ENCODE measurements at regions not wholly inside any gene's neighbourhood (a gene's known extent, or its start where the extent isn't known, plus 50 kb on each side); places are given as distances from the start of the nearest gene placed in this dataset.

DNA sequence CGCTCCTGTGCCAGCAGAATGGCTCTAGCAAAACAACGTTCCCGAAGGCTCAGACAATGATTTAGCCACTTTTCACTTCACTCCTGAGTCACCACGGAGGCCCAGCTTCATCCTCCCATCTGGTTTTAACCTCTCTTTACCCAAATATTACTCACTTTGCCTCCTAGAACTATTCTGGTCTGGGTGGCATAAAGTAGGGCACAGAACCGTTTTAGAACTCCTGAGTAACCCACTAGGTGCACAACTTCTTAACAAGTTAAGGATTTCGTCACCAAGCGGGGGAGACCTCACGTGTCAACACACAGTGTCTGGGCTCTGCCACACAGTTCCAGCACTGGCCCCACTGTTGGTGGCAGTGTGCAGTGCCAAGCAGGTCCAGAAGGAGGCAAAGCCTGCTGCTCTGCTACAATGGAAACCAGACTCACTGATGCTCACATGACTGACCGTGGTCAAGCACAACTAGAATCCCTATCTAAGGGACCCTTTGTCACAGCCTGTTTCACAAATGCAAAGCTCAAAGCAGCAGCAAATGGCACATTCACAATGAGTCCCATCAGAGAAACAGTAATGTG, 121.7 kb downstream of the SIPA1L2 start:
- no peak; the same call in 1 of the 2 replicates for ATAC-seq
- no peaks in the 10 kb centered on the region for H4K20me1 ChIP-seq (ENCODE audit: low read length)
- intact Hi-C loops (cut with micrococcal nuclease): no loop called here
- DNase-seq: peak; percentile 14
- peaks cover 3% of the 10 kb centered on the region for H3F3A ChIP-seq (ENCODE audit: low read length, unreplicated experiment)
- POLR2A ChIA-PET (ENCODE audit: unreplicated experiment): no interaction called here
- TF ChIP-seq EZH2phosphoT487 (IDR thresholded peaks at IDR 0.05; ENCODE audit: borderline replicate concordance, low read length) (no peak), EZH2 (IDR thresholded peaks at IDR 0.05; ENCODE audit: low read length, unreplicated experiment) (no peak)
- TF ChIP-seq, protein P1, sequence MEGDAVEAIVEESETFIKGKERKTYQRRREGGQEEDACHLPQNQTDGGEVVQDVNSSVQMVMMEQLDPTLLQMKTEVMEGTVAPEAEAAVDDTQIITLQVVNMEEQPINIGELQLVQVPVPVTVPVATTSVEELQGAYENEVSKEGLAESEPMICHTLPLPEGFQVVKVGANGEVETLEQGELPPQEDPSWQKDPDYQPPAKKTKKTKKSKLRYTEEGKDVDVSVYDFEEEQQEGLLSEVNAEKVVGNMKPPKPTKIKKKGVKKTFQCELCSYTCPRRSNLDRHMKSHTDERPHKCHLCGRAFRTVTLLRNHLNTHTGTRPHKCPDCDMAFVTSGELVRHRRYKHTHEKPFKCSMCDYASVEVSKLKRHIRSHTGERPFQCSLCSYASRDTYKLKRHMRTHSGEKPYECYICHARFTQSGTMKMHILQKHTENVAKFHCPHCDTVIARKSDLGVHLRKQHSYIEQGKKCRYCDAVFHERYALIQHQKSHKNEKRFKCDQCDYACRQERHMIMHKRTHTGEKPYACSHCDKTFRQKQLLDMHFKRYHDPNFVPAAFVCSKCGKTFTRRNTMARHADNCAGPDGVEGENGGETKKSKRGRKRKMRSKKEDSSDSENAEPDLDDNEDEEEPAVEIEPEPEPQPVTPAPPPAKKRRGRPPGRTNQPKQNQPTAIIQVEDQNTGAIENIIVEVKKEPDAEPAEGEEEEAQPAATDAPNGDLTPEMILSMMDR (conservative IDR thresholded peaks at IDR 0.05; ENCODE audit: low read depth, low read length): peak; percentile 43; the same call in 1 of the 2 replicates
- peaks cover 18% of the 10 kb centered on the region for H3K4me1 ChIP-seq (ENCODE audit: insufficient read depth, low read length)
- no peak overlapping the region for H2AFZ ChIP-seq (ENCODE audit: low read length)
- H3K9me2 ChIP-seq (replicated peaks; ENCODE audit: low read length): no peaks in the 10 kb centered on the region
- H3K4me2 ChIP-seq (ENCODE audit: low read length): no peak overlapping the region
- no peak overlapping the region for H3K4me3 ChIP-seq (ENCODE audit: low read length)
- no peaks in the 10 kb centered on the region for H3K36me3 ChIP-seq (ENCODE audit: low read depth, low read length)
- no peak overlapping the region for H3K9ac ChIP-seq (ENCODE audit: low read length)
- CTCF ChIA-PET: interaction anchor here (0.7 kb wide), 1 partner anchor 16 kb away, joined by 4 read pairs; no protein-coding TSS in a partner anchor
- H3K9me3 ChIP-seq (ENCODE audit: low read length): no peaks in the 10 kb centered on the region
- H3K27ac ChIP-seq (ENCODE audit: low read length): no peak overlapping the region
- BruUV-seq (replicated peaks): no TSS peak
- peaks cover 7% of the 10 kb centered on the region; the same call in 1 of the 2 replicates for H3K79me2 ChIP-seq (ENCODE audit: low read length)
- H3K27me3 ChIP-seq (ENCODE audit: low read length): no peaks in the 10 kb centered on the region

DNA sequence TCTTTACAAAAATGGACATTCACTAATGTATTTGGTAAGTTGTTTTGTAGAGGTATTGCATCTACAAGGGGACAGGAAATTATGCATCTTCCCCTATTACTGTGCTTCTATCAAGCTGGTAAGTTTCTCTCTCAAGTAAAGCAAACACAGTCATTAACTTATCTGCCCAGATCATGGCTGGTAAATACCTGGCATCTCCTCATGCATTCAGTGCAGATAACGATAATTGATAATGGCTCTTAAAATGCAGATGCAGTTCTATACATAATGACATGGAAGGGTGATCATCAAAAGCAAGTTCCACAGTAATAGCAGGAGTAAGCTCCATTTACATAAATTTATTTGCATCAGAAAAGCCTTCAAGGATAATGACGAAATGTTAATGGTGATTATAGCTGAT, 122.4 kb downstream of the SIPA1L2 start:
- peaks cover 3% of the 10 kb centered on the region for H3F3A ChIP-seq (ENCODE audit: low read length, unreplicated experiment)
- H3K4me1 ChIP-seq (ENCODE audit: insufficient read depth, low read length): peaks cover 18% of the 10 kb centered on the region
- H4K20me1 ChIP-seq (ENCODE audit: low read length): no peaks in the 10 kb centered on the region
- H3K27me3 ChIP-seq (ENCODE audit: low read length): no peaks in the 10 kb centered on the region
- H3K4me3 ChIP-seq (ENCODE audit: low read length): no peak overlapping the region
- peaks cover 7% of the 10 kb centered on the region; the same call in 1 of the 2 replicates for H3K79me2 ChIP-seq (ENCODE audit: low read length)
- H3K9ac ChIP-seq (ENCODE audit: low read length): no peak overlapping the region
- H3K9me2 ChIP-seq (replicated peaks; ENCODE audit: low read length): no peaks in the 10 kb centered on the region
- no peak overlapping the region for H2AFZ ChIP-seq (ENCODE audit: low read length)
- H3K36me3 ChIP-seq (ENCODE audit: low read depth, low read length): no peaks in the 10 kb centered on the region
- H3K9me3 ChIP-seq (ENCODE audit: low read length): no peaks in the 10 kb centered on the region
- no TSS peak for BruUV-seq (replicated peaks)
- no peak for TF ChIP-seq EZH2 (IDR thresholded peaks at IDR 0.05; ENCODE audit: low read length, unreplicated experiment)
- TF ChIP-seq, protein P1 (conservative IDR thresholded peaks at IDR 0.05; ENCODE audit: low read depth, low read length): no peak
- no peak for TF ChIP-seq EZH2phosphoT487 (IDR thresholded peaks at IDR 0.05; ENCODE audit: borderline replicate concordance, low read length)
- DNase-seq (no peak), ATAC-seq (no peak)
- ChIA-PET POLR2A (ENCODE audit: unreplicated experiment) (no interaction called here), CTCF (interaction anchor here (0.7 kb wide), 1 partner anchor 16 kb away, joined by 4 read pairs; no protein-coding TSS in a partner anchor)
- H3K4me2 ChIP-seq (ENCODE audit: low read length): no peak overlapping the region
- no peak overlapping the region for H3K27ac ChIP-seq (ENCODE audit: low read length)
- intact Hi-C loops (cut with micrococcal nuclease): no loop called here

DNA sequence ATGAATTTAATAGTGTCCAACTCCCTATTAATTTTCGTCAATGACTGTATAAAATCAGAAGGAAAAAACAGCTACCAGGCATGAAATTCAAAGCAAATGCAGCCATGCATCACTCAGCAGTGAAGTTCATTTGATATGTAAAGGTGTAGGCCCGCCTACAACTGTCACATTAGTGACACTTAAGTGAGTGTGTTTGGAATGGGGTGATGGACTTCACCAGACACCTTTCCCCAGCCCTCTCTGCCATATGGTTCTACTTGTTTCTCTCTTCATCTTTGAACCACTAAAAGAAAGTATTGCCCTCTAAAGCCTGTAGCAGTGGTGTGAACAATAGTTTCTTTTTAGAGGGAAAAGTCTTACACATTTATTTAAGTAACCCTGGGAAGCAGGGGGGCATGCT, 124.0 kb downstream of the SIPA1L2 start:
- H3K4me2 ChIP-seq (ENCODE audit: low read length): no peak overlapping the region
- 0 out of 2 replicates have a peak, but pooled peaks cover 5% of the 10 kb centered on the region for H4K20me1 ChIP-seq (ENCODE audit: low read length)
- no peak overlapping the region for H2AFZ ChIP-seq (ENCODE audit: low read length)
- H3K9ac ChIP-seq (ENCODE audit: low read length): no peak overlapping the region
- intact Hi-C loops (cut with micrococcal nuclease): no loop called here
- no peaks in the 10 kb centered on the region for H3F3A ChIP-seq (ENCODE audit: low read length, unreplicated experiment)
- no TSS peak for BruUV-seq (replicated peaks)
- no peaks in the 10 kb centered on the region for H3K27me3 ChIP-seq (ENCODE audit: low read length)
- ChIA-PET POLR2A (ENCODE audit: unreplicated experiment) (no interaction called here), CTCF (no interaction called here)
- TF ChIP-seq, protein P1 (conservative IDR thresholded peaks at IDR 0.05; ENCODE audit: low read depth, low read length): no peak
- TF ChIP-seq EZH2phosphoT487 (IDR thresholded peaks at IDR 0.05; ENCODE audit: borderline replicate concordance, low read length) (no peak), EZH2 (IDR thresholded peaks at IDR 0.05; ENCODE audit: low read length, unreplicated experiment) (no peak)
- no peaks in the 10 kb centered on the region for H3K9me2 ChIP-seq (replicated peaks; ENCODE audit: low read length)
- H3K9me3 ChIP-seq (ENCODE audit: low read length): no peaks in the 10 kb centered on the region
- ATAC-seq (no peak), DNase-seq (no peak)
- no peak overlapping the region for H3K27ac ChIP-seq (ENCODE audit: low read length)
- H3K4me1 ChIP-seq (ENCODE audit: insufficient read depth, low read length): peaks cover 13% of the 10 kb centered on the region
- H3K36me3 ChIP-seq (ENCODE audit: low read depth, low read length): no peaks in the 10 kb centered on the region
- H3K4me3 ChIP-seq (ENCODE audit: low read length): no peak overlapping the region
- H3K79me2 ChIP-seq (ENCODE audit: low read length): peaks cover 7% of the 10 kb centered on the region; the same call in 1 of the 2 replicates

Measured in PC-3 (cell line).